Right lobe of liver (tissue), 6 donors: ENCODE measurements at regions not wholly inside any gene's neighbourhood (a gene's known extent, or its start where the extent isn't known, plus 50 kb on each side); places are given as distances from the start of the nearest gene placed in this dataset.

ENCODE experiments used
- ATAC-seq, 4 donors: fragments of 200-7000 bp; cut with Tn5 transposase; one replicate each; pipeline ENCODE4 v1.9.1; 2020; ENCODE audit warnings: mild to moderate bottlenecking in 4 of 4, moderate library complexity in 4 of 4
- DNase-seq, 3 donors: peaks; one replicate each; pipeline ENCODE4 v3.0.0-alpha.2; 2020
- H3K27ac ChIP-seq, 3 donors: fragments of 200-600 bp; one replicate each; pipeline ENCODE4 v1.8.0; 2022
- H3K27me3 ChIP-seq, 2 donors: fragments of 200-600 bp; one replicate each; pipeline ENCODE4 v1.8.0; 2022
- H3K36me3 ChIP-seq, 4 donors: fragments of 200-600 bp; sonication (generic) in 1 of 4; one replicate each; pipeline versions ENCODE4 v1.5.1 to v1.8.0; 2017 to 2022; ENCODE audit warnings: control low read depth in 1 of 4
- H3K4me1 ChIP-seq, 4 donors: fragments of 200-600 bp; sonication (generic) in 1 of 4; one replicate each; pipeline versions ENCODE4 v1.5.1 to v1.8.0; 2017 to 2022; ENCODE audit warnings: control low read depth in 1 of 4
- H3K4me3 ChIP-seq, 3 donors: fragments of 200-600 bp; one replicate each; pipeline ENCODE4 v1.8.0; 2022
- H3K9me3 ChIP-seq, 4 donors: fragments of 200-600 bp; sonication (generic) in 1 of 4; one replicate each; pipeline versions ENCODE4 v1.5.1 to v1.8.0; 2017 to 2022; ENCODE audit warnings: control low read depth in 1 of 4
- POLR2A ChIP-seq: fragments of 450-650 bp; IDR thresholded peaks from one replicate; pipeline ENCODE4 v1.6.1; 2017; ENCODE audit warnings: antibody characterized with exemption, mild to moderate bottlenecking
- WGBS: methylation state at CpG from one replicate; pipeline ENCODE4 v1.1.6; 2018; ENCODE audit warnings: low coverage, low lambda C conversion rate; ENCODE audit not compliant: insufficient coverage; ENCODE audit errors: missing lambda C conversion rate; 5-methylcytosine and 5-hydroxymethylcytosine counted together
- intact Hi-C, 2 donors: fragments of 100-400 bp; cut with DNase I; formaldehyde crosslinking; loops; one replicate each; pipeline versions ENCODE4 v1.11.2 to v1.14.1; 2022
- TF ChIP-seq, protein P1 (sequence below), 4 donors: fragments of 200-600 bp in 3 of 4; fragments of 450-650 bp in 1 of 4; IDR thresholded peaks; one replicate each; pipeline versions ENCODE4 v1.5.1 to v1.8.0; 2016 to 2022; ENCODE audit warnings: antibody characterized with exemption in 4 of 4, mild to moderate bottlenecking in 2 of 4
- donor health status: DM: no; HTN: yes; CAD: no.
- donor health status: DM: no; HTN: no; CAD: no.
- donor health status: DM: no; HTN: no; CAD: no.
- donor health status: DM: no; HTN: yes; CAD: no.
- donor health status: DM: no; HTN: yes; CAD: no.

DNA sequence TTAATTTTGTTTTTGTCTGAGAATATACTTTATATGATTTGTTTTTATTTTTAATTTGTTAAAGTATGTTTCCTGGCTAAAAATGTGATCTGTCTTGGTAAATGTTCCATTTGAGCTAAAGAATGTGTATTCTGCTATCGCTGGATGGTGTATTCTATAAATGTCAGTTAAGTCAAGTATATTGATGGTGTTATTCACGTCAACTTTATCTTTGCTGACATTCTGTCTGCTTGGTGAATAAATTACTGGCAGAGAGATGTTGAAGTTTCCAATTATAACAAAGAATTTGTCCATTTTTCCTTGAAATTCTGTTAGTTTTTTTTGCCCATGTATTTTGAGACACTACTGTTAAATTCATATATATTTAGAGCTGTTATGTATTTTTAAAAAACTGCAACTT is 1131.8 kb upstream of the GJE1 start:
- intact Hi-C loops: no loop called here
- WGBS: 83% methylated on average over 2 of the region's 2 CpGs

DNA sequence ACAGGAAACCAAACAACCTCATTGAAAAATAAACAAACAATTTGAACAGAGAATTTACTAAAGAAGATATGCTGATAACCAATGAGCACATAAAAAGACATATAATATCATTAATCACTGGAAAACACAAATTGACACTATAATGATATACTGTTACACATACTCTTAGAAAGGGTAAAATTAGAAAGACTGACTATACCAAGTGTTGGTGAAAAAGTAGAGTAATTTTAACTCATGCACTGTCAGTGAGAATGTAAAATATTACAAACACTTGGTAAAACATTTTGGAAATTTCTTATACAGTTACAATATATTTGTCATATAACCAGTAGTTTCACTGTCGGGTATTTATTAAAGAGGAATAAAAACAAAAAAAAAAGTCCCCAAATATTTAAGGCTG is 1139.2 kb upstream of the GJE1 start:
- no peaks in the 10 kb centered on the region for H3K4me1 ChIP-seq
- no peak overlapping the region for H3K4me3 ChIP-seq
- H3K36me3 ChIP-seq: no peaks in the 10 kb centered on the region
- H3K9me3 ChIP-seq: no peaks in the 10 kb centered on the region
- DNase-seq (no peak), ATAC-seq (no peak)
- TF ChIP-seq, protein P1, sequence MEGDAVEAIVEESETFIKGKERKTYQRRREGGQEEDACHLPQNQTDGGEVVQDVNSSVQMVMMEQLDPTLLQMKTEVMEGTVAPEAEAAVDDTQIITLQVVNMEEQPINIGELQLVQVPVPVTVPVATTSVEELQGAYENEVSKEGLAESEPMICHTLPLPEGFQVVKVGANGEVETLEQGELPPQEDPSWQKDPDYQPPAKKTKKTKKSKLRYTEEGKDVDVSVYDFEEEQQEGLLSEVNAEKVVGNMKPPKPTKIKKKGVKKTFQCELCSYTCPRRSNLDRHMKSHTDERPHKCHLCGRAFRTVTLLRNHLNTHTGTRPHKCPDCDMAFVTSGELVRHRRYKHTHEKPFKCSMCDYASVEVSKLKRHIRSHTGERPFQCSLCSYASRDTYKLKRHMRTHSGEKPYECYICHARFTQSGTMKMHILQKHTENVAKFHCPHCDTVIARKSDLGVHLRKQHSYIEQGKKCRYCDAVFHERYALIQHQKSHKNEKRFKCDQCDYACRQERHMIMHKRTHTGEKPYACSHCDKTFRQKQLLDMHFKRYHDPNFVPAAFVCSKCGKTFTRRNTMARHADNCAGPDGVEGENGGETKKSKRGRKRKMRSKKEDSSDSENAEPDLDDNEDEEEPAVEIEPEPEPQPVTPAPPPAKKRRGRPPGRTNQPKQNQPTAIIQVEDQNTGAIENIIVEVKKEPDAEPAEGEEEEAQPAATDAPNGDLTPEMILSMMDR (IDR thresholded peaks at IDR 0.05): no peak
- no peak for TF ChIP-seq POLR2A
- intact Hi-C loops: no loop called here
- no peak overlapping the region for H3K27ac ChIP-seq
- 89% methylated on average over 1 of the region's 1 CpG for WGBS
- H3K27me3 ChIP-seq: no peaks in the 10 kb centered on the region

More for the DNA sequence above, 1131.8 kb upstream of the GJE1 start:
- ATAC-seq (no peak), DNase-seq (no peak)
- Histone ChIP-seq H3K4me3 (no peak overlapping the region), H3K36me3 (no peaks in the 10 kb centered on the region), H3K27me3 (no peaks in the 10 kb centered on the region), H3K9me3 (no peaks in the 10 kb centered on the region), H3K27ac (no peak overlapping the region), H3K4me1 (no peaks in the 10 kb centered on the region)
- no peak for TF ChIP-seq POLR2A
- TF ChIP-seq, protein P1 (IDR thresholded peaks at IDR 0.05): no peak

DNA sequence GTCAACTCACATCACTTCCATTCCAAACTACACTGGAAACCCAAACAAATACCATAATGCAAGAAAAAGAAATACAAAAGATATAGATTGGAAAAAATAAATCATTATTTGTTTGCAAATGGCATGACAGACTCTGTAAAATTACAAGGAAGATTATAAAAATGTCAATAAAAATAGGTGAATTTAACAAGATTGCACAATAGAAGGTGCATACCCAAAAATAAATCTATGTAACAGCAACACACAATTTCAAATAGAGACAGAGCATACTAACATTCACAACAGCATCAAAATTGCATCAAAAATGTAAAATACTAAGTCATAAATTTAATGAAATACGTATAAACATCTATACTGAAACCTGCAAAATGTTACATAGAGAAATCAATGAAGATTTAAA is 1140.0 kb upstream of the GJE1 start:
- TF ChIP-seq, protein P1 (IDR thresholded peaks at IDR 0.05): no peak
- no peak for TF ChIP-seq POLR2A
- no peaks in the 10 kb centered on the region for H3K36me3 ChIP-seq
- no peak overlapping the region for H3K4me3 ChIP-seq
- DNase-seq (no peak), ATAC-seq (no peak)
- intact Hi-C loops: no loop called here
- H3K27ac ChIP-seq: no peak overlapping the region
- H3K9me3 ChIP-seq: no peaks in the 10 kb centered on the region
- WGBS: 73% methylated on average over 1 of the region's 1 CpG
- no peaks in the 10 kb centered on the region for H3K27me3 ChIP-seq
- no peaks in the 10 kb centered on the region for H3K4me1 ChIP-seq

DNA sequence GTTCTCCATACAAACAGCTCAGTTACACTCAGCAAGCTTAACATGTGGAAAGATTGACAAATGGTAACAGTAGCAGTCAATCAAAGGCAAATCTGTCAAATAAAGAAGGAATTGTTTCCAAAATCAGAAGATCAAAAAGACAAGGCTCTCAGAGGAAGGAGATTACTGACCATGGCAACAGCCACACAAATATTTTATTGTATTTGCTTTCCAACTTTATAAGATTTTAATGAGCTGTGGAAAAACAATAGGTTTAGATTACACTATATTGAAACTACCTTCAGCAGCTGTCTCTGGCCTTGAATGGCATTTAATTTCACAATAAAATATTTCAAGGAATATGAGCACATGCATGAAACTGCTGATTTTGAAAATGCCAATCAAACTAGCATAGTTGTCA is 1143.9 kb upstream of the GJE1 start:
- no peaks in the 10 kb centered on the region for H3K9me3 ChIP-seq
- H3K27me3 ChIP-seq: no peaks in the 10 kb centered on the region
- DNase-seq (no peak), ATAC-seq (no peak)
- no peak overlapping the region for H3K27ac ChIP-seq
- no peaks in the 10 kb centered on the region for H3K36me3 ChIP-seq
- intact Hi-C loops: no loop called here
- no peak overlapping the region for H3K4me3 ChIP-seq
- no peak for TF ChIP-seq POLR2A
- TF ChIP-seq, protein P1 (IDR thresholded peaks at IDR 0.05): no peak
- no peaks in the 10 kb centered on the region for H3K4me1 ChIP-seq
